DMS153 treated with DMSO at 0.1 percent for 48 hours (cell line): ENCODE measurements at regions not wholly inside any gene's neighbourhood (a gene's known extent, or its start where the extent isn't known, plus 50 kb on each side); places are given as distances from the start of the nearest gene placed in this dataset.

Experiments
- DNase-seq: peaks from one replicate; lab custom pipeline; 2025; ENCODE audit not compliant: unreplicated experiment; lab: John Stamatoyannopoulos, UW

DNA sequence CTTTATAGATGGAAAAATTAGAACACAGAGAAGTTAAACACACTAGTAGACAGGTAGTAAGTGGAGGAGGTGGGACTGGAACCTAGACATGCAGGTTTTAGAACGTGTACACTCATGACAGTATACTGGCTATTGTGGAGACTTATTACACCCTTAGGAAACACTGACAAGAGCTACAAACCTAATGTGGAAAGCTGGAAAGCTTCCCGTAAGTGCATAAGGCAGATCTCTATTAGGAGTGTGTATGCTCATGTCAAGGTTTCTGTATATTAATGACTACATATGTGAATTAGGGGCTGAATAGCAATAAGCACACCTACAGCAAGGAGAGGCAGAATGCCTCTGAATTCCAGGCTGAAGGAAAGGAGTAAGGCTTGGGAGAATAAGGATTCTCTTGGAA lies 82.6 kb upstream of the SLC24A5 start:
- DNase-seq = no peak

DNA sequence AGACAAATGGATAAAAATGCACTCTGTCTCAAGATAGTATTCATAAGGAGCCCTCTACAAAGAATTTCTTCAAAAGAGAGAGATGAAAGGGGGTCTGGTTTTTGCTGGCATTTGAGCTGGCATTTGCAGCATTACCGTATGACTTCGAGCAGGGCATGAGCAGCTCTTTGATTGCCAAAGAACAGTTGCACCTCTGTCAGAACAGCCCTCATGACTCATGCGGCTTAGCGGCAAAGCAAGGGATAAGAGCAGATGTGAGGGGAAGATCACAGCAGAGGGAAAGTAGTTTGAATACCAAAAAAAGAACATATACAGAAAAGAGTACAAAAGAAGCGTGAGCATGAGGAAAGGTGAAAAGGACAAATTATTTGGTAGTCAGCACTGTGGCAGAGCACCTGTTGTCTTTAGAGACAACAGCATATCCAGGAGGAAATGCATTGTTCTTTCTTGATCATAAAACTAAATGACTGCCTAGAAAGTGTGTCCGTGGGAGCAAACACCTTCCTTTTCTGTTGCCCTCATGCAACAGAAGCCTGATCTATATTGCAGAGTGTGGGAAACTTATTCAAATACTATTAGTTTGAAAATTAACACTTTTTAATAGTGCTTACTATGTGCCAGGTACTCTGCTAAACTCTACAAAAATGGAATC lies 80.5 kb upstream of the SLC24A5 start:
- no peak for DNase-seq

DNA sequence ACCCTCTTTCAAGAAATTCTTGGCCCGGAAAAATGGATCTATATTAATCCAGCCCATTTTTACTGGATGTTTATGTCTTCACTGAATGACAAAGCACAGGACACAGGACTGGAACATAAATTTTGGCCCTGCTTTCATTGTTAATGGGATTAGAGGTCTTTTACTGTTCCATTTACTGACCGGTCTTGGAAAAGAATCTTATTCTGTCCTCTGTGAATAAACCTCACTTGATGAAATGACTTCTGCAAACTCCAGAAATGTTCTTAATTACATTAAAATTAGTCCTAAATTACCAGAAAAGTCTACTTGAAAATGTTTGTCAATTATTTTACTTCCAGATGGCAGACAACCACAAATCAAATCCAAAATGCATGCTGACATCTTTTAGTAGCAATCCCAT lies 79.3 kb upstream of the SLC24A5 start:
- no peak for DNase-seq

DNA sequence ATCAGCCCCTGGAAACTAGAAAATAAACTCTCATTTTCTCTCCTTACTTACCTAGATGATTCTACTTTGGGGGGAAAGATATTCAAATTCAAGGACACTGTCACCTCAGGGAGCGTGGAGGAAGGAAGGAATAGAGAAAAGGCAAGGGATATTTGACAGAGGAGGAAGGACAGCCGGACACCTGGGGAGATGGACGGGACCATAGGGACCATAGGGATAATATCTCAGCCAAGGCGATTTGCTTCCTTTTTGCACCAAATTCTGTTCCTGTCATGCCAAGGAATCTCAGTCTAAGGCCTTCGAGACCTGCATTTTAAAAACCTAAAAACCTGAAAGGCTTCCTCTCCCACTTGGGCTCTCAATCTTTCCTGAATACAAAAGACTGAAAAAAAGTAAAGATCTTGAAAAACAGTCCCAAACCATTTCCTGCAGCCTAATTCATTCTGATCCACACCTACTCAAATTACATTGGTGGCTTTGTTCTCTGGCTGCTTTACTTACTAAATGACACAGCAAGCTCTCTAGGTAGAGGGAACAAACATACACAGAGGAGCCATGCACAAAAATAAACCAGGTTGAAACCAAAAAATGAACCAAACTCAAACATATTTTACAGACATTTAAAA lies 73.9 kb upstream of the SLC24A5 start:
- DNase-seq = peak; percentile 6

DNA sequence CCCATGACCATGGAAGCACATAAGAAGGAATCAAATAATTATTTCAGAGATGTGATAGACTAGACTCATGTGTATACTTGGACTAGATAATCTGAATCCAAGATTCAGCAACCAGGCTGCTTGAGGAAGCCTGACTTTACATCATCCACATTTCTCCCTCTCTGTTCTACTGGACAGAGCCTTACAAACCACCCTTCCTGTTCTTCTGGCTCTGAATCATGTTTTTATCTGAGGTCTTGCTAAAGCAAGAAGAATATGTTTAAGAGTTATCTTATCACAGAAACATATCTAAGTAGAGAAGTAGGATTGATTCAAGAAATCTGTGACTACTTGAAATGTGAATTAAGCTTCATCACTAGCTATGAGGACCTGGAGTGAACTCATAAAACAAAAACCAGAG lies 71.1 kb upstream of the SLC24A5 start:
- DNase-seq = no peak

DNA sequence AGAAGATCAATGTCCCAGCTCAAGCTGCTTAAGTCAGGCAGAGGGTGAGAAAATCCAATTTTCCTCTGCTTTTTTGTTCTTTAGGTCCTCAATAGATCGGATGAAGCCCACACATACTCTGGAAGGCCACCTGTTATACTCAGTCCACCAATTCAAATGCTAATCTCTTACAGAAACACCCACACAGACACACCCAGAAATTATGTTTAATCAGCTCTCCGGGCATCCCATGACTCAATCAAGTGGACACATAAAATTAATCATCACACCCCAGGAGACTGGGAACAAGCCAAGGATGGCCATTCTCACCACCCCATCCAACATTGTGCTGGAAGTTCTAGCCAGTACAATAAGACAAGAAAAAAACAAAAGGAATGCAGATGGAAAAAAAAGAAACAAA lies 67.8 kb upstream of the SLC24A5 start:
- DNase-seq = no peak

DNA sequence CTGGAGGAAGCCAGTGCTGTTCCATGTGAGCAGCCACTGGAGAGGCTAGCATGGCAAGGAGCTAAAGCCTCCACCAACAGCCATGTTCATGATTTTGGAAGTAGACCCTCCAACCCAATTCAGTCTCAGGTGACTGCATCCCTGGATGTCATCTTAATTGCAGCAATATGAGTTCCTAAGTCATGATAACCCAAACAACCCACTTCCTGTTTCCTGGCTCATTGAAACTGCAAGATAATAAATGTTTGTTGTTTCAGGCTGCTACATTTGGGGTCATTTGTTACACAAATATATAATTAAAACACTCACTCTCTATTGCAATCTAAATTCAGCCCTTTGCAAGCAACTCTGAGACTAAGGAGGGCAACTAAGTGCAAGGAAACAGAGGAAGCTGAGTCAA lies 62.4 kb upstream of the SLC24A5 start:
- DNase-seq = no peak

DNA sequence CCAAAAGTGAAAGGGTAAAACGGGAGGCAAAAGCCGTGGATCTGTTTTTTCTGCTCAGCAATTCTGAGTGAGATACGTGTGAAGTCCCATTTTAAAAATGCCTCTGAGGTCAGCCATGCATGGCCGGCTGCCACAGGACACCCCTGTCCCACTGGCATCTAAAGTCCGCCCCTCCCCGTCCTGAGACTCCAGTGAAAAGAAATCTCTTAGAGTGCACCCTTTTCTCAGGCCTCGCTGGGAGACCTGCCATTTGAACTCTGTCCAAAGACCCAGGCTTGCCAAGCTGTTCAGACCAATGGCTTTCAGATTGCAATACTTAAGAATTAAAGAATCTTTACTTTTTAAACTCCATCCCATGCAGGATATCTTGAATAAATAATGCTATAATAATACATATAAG lies 61.0 kb upstream of the SLC24A5 start:
- no peak for DNase-seq

DNA sequence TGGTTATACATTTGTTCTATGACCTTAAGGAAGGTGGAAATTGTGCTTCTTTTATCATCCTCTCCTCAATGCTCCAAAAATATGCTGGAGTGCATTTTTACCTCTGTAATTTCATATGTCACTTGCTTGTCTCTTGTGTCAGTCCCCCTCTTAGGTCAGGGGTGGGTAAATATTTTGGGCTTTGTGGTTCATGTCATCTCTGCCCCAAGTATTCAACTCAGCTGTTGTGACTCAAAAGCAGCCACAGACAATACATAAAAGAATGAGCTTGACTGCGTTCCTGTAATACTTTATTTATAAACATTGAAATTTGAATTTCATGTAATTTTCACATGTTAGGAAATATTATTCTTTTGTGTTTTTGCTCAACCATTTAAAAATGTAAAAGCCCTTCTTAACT lies 60.4 kb upstream of the SLC24A5 start:
- DNase-seq = no peak

DNA sequence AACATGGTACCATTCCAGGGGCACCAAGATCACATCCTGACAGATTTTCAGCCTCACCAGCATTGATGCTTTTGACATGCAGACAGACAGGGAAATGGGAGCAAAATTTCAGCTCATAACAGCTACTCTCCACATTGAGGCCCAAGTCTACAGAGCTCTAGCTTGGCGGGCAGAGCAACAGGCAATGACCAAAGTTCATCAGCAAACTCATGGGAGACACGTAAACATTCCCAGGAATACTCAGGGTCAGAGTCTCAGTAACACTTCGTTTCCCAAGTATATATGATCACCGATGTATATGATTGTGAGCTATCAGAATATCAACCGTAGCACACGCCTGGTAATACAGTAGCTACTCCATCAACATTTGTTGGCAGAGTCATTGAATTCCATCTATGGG lies 59.2 kb upstream of the SLC24A5 start:
- no peak for DNase-seq

DNA sequence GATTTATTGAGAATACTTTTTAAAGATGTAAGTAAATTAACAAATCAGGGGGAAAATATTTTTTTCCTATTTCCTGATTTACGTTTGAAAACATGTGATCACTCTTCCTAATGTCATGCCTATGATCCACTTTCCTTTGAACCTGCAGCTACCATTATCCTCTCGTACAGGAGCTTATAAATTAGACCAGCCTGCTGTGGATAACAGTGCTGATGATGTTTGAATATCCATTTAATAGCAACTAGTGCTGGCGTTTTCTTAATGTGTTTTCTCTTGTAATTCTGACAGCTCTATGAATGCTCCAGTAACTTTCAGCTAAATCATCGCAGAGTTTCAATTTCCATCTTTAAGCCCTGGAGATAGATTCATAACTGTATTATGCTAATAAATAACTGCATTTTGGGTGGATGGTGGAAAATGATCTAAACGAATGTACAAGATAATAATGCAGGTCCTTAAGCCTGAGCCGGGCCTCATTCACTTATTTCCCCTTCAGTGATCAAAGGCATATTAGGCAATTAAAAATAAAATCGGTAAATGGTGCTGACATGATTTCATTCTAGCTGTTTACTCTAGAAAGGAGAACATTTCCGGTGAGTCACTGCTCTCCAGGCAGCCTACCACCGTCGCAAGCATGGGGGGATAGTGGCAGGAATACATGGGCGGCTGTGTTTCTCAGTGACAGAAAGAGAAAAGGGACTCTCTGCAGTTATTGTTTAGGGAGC lies 58.5 kb upstream of the SLC24A5 start:
- DNase-seq = peak; percentile 48

DNA sequence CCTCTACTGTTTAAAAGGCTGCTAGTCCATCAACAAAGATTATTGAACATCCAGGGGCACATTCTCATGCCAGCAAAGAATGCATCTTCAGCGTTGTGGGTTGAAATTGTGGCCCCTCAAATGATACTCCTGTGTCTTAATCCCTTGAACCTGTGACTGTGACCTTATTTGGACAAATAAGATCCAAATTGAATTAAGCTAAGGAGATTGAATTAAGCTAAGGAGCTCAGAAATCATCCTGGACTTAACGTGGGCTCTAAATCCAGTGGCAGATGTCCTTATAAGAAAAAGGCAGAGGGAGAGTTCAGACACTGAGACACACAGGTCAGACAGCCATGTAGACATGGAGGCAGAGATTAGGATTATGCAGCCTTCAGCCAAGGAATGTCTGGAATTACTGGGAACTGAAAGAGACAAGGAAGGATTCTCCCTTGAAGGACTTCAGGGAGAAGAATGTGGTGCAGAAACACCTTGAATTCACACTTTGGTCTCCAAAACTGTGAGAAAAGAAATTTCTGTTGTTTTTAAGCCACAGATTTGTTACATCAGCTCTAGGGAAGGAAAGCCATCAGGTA lies 57.3 kb upstream of the SLC24A5 start:
- DNase-seq = no peak

DNA sequence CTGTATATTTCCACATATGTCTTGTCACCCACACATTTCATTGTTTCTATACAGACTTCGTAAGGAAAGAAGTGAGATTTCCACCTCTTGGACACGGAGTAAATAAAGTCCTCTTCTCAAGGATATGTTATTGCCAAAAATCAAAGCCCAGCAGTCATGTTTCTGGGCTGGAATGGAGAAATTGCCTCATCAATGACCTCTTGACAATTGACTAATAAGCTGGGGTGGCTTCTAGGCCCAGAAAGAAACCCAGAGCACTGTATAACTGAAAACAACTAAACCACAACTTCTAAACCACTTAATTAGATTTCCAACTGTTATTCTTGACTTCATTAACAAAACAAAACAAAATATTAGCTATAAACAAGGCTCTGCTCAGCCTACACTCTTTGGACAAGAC lies 56.4 kb upstream of the SLC24A5 start:
- no peak for DNase-seq

DNA sequence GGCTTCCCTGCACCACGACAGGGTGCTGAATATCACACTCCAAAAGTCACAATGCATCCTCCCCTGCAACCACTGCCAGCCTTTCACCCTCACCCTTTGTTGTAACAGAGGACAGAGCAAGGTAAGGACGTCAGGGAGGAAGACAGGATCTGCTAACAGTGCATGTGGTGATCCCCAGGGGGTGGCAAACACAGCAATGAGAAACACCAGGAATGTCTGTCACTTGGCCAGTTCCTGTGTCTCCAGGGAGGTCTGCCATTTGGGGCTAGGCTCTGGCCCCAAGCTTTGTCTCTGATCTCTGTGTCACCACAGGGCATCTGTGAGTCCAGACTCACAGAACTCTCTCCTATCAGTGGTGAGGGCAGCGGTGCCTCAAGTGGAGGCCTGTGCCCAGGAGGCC lies 54.3 kb upstream of the SLC24A5 start:
- DNase-seq = no peak
